ENCODE measurements at regions not wholly inside any gene's neighbourhood (a gene's known extent, or its start where the extent isn't known, plus 50 kb on each side); places are given as distances from the start of the nearest gene placed in this dataset.
"Not testable (repeated sequence)": the region's sequence is repeated elsewhere in the genome, so short reads cannot be mapped to it uniquely, and the experiment has no call there.

DNA sequence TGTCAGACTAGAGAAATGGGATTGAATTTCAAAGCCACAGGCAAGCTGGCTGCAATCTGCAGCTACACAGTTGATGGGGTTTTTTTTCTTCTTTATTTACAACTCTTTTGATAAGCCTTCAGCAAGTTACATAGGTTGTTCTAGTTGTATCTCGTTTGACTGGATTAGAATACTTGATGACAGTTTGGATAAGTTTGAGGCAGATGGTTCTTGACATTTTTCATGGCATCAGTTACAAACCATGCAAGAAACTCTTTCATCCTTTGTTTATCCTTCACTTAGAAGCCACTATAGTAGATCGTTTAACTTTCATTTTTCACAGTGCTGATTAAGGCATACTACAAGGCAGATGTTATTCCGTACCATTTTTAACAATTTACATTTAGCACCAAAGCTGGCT, 238.9 kb downstream of the TOX3 start:
- DNase-seq = no peak

DNA sequence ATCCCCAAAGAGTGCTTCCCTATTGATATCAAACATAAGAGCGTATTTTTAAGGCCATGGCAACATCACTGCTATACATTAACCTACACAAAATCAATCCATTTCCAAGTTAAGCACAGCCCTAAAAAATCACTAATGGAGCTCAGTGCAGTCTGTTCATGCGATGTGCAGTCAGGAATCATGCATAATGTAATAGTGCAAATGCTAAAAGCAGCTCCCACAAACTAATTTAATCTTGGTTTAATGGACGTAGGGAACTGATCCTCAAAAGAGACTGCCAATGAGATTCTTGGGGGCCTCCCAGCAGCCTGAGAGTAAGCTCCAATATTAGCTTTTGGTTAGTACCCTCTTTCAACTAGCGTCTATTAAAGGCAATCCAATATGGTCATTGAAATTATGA, 245.9 kb downstream of the TOX3 start:
- no peak for DNase-seq

DNA sequence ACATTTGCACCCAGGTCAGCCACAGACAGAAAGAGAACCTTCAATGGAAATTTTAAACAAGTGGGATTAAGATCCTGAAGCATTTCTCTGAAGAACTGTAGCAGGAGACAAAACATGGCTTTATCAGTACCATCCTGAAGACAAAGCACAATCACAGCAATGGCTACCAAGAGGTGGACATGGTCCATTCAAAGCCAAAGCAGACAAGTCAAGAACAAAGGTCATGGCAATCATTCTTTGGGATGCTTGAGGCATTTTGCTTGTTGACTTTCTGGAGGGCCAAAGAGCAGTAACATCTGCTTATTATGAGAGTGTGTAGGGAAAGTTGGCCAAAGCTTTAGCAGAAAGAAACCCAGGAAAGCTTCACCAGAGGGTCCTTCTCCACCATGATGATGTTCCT, 248.2 kb downstream of the TOX3 start:
- DNase-seq = no peak

DNA sequence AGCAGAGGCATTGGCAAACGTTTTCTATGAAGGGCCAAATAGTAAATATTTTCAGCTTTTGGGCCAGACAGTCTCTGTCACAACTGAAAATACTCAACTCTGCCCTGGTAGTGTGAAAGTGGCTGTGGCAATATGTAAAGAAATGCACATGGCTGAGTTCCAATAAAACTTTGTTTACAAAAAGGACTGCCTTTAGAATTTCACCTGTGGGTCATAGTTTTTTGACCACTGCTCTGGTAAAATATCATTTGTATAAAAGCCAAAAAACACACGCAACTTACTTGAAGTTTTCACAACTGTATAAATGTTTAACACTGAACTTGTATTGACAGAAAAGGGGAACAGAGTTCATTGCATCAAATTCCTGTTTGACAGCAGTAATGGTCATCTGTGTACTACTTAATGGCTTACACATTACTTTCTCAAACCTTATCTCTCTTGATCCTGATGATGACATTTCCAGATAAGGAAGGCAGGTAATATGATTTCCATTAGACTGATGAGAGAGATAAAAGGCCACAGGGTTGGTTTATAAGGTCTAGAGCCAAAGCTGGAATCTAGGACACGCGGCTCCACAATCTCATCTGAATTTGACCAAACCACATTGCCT, 250.1 kb downstream of the TOX3 start:
- not testable (repeated sequence) for DNase-seq

DNA sequence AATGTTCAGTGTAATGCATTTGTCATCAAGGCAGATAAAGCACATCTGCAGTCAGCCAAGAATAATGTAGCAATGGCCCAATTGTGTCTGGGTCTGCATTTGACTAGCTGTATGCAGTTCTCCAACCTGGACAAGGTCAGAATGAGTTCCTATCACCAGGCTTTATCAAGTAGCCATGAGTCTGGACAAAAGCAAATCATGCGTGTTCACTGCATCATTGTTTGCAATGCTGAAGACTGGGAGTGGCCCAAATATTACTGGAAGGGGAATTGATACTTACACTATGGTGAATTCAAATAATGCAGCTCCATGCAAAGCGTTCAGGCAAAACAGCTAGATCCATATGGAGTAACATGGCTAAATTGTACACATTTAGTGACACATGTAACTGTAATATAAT, 250.9 kb downstream of the TOX3 start:
- DNase-seq = no peak

DNA sequence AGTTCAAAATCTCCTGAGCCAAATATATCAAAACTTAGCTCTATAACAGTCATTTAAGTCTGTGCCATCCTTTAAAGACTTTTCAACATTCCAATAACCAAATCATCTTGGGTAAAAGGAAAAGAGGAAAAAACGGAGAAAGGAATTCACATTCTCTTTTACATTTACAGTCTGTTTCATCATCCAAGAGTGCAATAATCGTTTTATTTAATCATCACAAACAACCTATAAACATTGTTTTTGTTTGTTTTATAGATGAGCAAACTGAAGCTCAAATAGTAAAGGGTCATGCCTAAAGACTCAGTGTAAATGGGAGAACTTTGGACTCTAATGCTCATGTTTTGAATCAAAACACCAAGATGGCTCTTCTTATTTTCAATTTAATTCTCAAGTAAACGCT, 252.3 kb downstream of the TOX3 start:
- DNase-seq = no peak

DNA sequence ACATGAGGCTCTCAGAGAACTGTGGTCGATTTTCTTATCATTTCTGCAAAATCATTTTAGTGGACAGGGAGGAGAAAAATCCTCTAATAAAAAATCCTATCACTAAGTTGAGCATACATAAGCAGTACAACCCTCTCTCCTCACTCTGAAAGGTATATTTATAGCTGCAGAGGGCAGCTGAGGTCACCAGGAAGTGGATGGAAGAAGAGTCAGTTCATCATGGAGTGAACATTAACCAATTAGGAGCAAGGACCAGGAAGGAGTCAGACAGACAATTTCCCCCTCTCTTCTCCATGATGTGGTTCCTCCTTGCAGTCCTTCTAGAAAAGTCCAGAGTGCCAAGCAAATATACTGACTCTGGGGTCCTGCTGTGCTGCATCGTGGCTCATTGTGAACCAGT, 253.7 kb downstream of the TOX3 start:
- DNase-seq = no peak

DNA sequence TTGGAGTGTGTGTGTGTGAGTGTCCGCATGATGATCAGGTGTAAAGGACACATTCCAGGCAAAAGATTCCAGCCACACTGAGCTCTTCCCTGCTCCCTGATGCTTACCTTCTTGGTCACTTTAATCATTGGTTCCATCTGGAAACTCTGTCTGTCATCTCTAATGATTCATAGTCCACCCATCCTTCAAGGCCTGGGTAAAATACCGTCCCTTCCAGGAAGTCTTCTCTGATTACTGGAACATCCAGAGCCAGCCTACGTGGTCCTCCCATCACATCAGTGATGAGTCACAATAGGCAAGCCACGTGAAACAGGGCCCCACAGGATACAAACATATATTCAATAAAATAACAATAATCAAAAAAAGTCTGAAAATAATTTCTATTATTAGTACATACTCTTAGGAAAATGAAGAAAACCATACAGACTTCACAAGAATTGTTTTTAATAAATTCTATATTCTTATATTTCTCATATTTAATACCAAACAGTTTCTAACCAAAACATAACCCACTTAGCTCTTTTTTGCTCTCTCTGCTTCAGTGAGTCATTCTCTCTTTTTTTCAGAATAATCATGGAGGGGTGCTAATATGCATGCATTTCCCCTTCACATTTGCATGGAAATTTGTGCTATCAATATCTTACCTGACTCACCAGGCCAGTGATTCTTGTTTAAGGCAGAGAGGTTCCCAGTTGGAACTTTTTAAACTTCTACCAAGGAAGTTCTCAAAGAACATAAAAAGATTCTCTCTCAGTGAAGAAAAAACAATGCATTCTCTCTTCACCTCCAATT, 263.2 kb downstream of the TOX3 start:
- no peak for DNase-seq

DNA sequence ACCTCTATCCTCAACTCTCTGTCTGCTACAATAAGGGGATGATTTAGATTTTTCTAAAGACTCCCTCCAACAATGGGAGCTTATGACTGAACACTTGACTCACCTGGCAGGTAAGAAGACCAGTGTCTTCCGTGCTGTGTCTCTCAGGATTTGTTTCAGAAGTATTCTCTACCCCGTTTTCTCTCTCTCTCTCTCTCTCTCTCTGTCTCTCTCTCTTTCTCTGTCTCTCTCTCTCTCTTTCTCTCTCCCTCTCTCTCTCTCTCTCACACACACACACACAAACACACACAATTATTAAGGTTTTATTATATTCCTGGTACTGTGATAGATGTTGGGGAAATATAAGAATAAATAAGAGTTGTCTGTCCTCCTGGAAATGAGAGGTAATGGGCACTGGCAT, 263.9 kb downstream of the TOX3 start:
- no peak for DNase-seq

DNA sequence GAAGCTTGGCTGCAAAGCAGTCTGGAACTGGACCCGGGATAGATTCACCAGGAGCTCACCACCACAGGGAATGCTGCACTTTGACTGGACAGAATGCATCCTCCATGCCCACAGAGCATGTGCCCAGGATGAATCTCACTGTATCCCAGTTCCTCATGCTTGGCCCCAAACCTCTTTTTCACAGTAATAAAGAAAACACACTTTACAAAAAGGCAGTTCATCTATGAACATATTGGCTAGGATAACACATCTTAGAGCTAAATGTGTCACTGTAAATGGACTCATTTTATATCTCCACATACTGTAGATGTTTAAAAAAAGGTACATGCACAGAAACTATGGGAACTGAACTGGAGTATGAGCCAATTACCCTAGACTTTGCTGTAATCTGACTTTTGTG, 266.9 kb downstream of the TOX3 start:
- no peak for DNase-seq

DNA sequence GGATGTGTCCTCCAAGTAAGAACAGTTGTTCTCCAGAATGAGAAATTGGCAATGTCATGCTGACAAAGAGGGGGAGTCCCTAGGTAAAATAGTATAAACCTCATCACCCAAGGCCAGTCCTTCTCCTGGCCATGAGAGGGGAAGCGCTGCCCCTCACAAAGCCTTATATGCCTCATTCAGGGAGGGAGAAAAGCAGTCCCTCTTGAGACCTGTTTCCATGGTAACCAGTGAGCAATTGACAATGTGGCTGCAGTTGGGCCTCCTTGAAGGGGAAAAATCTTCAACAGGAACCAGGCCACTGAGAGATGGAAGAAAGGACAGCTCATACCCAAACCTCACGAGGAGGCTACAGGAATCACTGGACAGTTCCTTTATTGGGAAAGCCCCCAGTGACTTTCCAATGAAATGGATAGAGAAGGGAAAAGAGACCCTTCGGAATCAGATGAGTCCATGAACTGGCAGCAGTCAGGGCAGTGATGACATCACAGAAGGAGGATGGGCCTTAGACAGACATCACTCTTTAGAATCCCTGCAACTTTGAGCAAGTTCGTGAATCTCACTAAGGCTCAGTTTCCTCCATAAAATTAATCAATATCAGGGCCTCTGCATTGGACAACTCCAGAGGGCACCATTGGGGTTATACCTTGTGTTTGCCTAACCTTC, 275.7 kb downstream of the TOX3 start:
- DNase-seq = no peak

DNA sequence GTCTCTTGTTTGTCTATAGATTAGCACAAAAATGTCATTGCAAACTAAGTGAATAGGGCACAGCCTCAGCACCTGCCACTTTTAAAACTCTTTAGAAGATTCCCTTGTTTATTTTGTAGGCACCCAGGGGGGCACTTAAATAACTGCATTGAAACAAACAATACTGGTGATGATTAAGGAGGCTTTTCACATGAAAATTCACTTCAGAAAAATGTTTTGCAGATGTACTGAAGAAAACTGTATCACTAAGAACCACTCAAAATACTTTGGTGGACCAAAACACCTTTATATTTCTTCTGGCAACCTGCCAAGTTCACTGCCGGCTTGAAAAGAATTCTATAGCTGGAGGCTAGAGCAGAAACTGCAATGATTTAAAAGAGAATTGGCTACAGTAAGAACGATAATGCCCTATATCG, 281.5 kb downstream of the TOX3 start:
- no peak for DNase-seq

DNA sequence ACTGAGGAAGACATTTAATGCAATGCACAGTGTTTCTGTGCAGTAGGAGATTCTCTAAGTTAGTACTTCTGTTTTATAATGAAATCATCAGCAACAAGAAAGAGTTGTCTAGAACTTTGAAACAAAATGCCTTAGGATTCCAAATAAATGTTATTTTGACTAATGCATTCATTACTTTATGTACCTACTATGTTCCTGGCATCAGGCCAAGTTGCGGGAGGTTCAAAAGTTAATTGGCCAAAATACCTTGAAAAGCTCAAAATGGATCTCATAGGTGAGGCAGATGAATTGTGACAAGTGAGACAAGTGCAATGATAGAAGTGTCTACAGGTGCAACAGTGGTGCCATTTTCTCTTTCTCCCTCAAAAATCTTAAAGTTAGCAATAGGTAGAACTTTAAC, 289.4 kb downstream of the TOX3 start:
- no peak for DNase-seq

DNA sequence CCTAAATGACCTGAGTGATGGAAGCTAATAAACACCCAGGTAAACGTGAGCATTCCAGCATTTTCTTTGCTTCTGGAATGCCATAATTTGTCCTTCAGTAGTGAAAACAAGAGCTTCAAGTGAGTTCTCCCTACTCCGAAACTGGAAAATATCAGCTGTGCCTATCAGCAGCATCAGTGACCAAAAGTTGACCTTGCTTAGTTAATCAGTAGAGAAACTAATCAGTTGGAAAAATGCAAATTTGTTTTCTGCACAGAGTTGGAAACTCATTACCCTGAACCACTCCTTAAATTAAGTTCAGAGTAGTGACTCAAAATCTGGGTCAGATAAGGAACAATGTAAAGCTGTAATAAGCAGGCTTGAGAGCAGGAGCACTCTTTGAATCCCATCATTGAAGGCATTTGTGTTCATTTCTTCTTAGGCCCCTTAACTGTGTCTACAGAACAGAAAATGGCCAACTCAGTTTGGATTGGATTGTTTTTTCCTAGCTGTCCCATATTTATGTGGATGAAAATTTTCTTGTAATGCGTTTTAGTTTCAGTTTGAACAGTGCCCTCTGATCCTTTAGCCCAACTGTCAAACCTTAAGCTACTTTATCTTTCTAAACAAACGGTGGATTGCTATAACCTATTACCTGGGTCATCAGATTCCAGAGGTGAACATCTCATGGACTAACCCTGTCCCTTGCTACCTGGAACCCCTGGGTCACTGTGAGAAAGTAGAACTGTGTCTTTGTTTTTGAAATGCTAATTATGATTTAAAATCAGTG, 290.4 kb downstream of the TOX3 start:
- no peak for DNase-seq

DNA sequence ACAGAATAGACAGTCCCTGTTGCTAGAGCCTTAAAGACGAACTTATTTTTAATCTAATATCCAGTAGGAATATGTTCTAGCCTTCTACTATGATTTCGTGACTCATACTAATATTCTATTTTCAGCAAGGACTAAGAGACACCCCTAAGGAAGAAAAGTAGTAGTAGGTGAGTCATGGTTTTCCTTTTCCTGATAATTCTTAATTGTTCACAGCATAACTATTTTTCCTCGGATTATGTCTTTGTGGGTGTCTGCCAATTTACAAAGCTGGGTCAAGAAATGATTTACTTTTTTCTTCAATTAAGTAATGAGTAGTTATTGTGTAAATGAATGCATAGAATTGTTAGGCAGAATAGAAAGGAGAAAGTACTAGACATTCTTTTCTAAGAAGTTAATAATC, 292.2 kb downstream of the TOX3 start:
- DNase-seq = no peak

DNA sequence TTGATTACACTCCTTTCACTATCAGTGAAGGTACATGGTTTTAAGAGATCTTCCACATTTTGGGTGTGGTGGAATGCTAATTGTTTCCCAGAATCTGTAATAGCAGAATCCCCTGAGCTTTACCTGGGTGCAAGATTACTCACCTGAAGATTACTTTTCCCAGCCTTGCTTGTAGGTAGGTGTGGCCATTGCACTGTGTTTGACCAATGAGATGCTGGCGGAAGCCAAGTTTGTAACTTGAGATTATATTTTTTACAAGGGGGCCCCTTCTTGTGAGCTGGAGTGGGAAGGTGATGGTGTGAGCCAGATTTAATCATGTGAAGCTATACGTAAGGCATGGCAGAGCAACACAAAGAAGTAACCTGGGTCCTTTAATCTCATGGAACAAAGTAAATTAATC, 294.3 kb downstream of the TOX3 start:
- no peak for DNase-seq

DNA sequence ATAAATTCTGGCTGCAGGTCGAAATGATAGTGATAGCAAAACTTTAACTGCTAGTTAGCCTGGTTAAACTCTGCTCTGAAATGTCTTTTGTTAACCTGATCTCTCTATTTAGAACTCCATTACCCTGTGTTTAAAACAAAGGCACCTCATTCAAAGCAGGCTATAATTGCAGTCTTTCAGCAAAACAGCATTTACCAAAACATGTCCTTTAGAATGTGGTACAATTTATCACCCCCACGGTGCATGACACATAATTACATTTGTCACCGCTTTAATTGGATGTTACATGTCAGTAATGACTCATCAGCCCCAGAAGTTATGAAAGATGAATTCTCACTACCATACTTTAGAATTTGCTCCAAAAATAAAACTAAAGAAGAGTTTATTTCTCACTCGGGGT, 295.4 kb downstream of the TOX3 start:
- no peak for DNase-seq

DNA sequence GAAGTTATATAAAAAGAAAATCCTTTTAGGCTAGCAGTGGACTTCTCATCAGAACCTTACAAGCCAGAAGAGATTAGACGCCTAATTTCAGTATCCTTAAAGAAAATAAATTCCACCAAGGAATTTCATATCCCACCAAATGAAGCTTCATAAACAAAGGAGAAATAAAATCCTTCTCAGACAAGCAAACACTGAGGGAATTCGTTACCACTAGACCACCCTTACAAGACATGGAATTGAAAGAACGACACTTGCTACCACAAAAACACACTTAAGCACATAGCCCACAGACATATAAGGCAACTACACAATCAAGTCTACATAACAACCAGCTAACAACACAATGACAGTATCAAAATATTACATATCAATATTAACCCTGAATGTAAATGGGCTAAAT, 299.2 kb downstream of the TOX3 start:
- DNase-seq = no peak

DNA sequence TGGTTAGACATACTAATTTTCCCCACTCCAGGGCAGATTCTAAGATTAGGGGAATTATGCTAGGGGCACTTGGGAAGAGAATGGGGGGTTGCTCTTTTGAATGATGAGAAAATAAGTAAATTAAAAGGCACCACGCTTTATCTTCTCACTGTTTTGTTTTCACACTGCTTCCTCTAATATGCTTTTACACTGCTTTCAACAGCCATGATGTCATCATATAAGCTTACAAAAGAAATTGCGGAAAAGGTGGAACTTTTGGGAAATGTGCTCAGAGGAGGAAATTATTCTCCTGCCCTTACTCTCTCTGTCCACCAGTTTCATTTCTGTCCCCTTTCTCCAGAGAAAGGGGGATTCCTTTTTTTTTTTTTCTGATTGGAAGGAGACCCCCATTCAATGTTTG, 308.2 kb downstream of the TOX3 start:
- no peak for DNase-seq

DNA sequence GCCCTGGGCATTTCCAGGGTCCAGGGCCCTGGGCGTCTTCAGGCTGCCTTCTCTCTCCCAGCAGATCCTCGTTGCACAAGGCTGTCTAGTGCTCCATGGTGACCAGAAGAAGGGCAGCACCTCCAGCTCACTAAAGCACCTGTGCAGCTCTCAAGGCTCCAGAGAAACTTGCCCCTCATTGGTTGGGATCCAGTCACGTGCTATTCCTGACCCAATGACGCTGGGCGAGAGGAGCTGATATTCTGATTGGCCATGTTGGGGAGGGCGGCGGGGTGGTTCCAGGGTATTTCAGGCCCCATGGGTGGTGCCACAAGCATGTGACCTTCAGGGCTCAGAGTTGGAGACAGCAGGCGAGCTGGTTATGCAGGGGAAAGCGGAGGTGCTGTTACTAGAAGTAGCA, 309.1 kb downstream of the TOX3 start:
- no peak for DNase-seq

DNA sequence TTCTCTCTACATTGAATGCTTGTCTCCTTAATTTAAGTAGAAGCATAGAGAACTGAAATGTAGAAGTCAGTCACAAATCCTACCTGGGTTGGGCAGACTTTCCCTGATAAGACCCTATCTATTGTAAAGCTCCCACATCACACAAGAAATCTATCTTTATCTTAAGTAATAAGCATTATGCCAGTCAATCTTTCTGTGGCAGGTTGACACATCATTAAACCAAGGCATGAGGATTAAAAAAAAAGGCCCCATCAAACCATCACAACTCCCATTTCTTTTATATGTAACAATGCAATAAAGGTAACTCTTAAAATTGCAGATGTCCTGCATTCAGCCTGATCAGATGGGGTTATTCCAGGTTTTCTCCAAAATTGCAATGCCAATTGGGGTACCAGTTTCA, 311.8 kb downstream of the TOX3 start:
- no peak for DNase-seq

DNA sequence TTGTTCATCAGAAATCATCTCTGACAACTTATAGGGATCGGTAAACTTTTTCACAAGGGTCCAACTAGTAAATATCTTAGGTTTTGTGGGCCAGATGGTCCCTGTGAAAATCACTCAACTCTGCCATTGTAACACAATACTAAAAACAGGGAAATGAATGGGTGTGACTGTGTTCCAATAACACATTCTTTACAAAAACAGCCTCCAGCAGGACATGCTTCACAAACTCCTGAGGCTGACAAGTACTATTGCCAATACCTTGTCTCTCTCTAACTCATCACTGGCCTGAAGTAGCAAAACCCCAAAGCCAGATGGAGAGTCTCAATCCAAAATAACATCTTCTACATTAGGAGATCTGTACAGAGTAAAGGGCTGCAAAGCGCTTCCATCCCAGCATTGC, 312.3 kb downstream of the TOX3 start:
- DNase-seq = no peak

DNA sequence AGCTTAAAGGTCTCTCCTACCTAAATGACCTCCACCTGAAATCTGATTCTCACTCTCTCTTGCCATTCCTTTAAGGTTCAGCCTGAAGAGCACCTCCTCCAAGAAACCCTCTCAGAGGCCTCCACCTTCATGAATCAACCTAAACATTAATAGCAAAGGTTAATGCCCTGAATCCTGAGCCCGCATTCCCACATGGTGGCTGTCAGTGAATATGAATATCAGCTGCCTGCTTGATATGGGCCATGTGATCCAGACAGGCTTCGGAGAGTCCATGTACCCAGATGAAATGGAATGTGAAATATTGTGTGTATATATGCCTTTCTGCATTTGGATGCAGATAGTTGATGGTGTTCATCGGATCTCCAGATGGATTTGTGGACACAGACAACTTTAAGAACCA, 317.5 kb downstream of the TOX3 start:
- no peak for DNase-seq

DNA sequence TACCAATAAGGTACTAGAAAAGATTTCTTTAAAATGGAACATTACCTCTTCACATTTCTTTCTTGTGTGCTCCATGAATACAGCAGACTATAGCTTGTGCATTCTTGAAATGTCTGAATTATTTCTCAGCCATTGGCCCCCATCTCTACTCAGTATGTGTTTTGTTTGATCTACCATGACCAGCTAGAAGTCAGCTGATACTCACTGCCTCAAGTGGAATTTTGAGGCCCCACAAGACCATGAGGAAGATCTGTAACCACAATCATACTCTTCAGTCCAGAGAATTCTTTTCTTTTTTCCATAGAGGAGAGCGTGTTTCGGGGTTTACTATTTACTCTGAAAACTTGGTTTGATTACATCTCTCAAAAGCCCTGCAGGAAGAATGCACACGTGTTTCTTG, 319.1 kb downstream of the TOX3 start:
- no peak for DNase-seq
